Adrenal gland (tissue), 9 donors: ENCODE measurements at regions not wholly inside any gene's neighbourhood (a gene's known extent, or its start where the extent isn't known, plus 50 kb on each side); places are given as distances from the start of the nearest gene placed in this dataset.
"Not testable (repeated sequence)": the region's sequence is repeated elsewhere in the genome, so short reads cannot be mapped to it uniquely, and the experiment has no call there.

Source experiments
- DNase-seq, 7 donors: peaks; one replicate each; pipeline ENCODE4 v3.0.0-alpha.2; 2019 to 2020
- H3K27ac ChIP-seq, 5 donors: fragments of 200-600 bp; sonication (generic) in 4 of 5; 1 replicate in 3 of 5; 2 replicates in 2 of 5; pipeline versions ENCODE4 v1.5.1 to v1.8.0; 2016 to 2020; ENCODE audit warnings: mild to moderate bottlenecking in 1 of 5
- H3K27me3 ChIP-seq: fragments of 200-600 bp; 2 replicates; pipeline ENCODE4 v1.8.0; 2021
- H3K36me3 ChIP-seq, 2 donors: fragments of 200-600 bp; replicated peaks in 1 of 2; 1 replicate in 1 of 2; 2 replicates in 1 of 2; pipeline versions ENCODE4 v1.5.1 to v1.8.0; 2018 to 2022
- H3K4me1 ChIP-seq, 2 donors: fragments of 200-600 bp; replicated peaks in 1 of 2; 1 replicate in 1 of 2; 2 replicates in 1 of 2; pipeline versions ENCODE4 v1.5.1 to v1.8.0; 2018 to 2021
- H3K4me3 ChIP-seq, 4 donors: fragments of 200-600 bp; sonication (generic) in 3 of 4; one replicate each; pipeline ENCODE4 v1.5.1; 2016 to 2018
- H3K9me3 ChIP-seq, 3 donors: fragments of 200-600 bp; sonication (generic) in 1 of 3; replicated peaks in 1 of 3; 1 replicate in 2 of 3; 2 replicates in 1 of 3; pipeline versions ENCODE4 v1.5.1 to v1.8.0; 2016 to 2021
- CTCF ChIP-seq, 6 experiments: fragments of 450-650 bp in 4 of 6; fragments of 200-600 bp in 2 of 6; sonication (generic) in 1 of 6; IDR thresholded peaks; 1 replicate in 5 of 6; 2 replicates in 1 of 6; pipeline versions ENCODE4 v1.5.1 to v1.8.0; 2016 to 2021; ENCODE audit warnings: antibody characterized with exemption in 6 of 6, mild to moderate bottlenecking in 2 of 6, moderate library complexity in 1 of 6
- POLR2A ChIP-seq, 2 donors: fragments of 450-650 bp; IDR thresholded peaks; one replicate each; pipeline ENCODE4 v1.6.1; 2017; ENCODE audit warnings: antibody characterized with exemption in 2 of 2, mild to moderate bottlenecking in 2 of 2, moderate library complexity in 1 of 2
- WGBS, 4 donors: extraction: QIAGEN DNeasy Blood & Tissue Kit in 2 of 4; methylation state at CpG; one replicate each; pipeline versions ENCODE4 v1.1.5 to v1.1.7; 2013 to 2017; 5-methylcytosine and 5-hydroxymethylcytosine counted together
- intact Hi-C, 2 donors: fragments of 100-400 bp; cut with DNase I; formaldehyde crosslinking; loops; one replicate each; pipeline versions ENCODE4 v1.14.1 to v1.15.0; 2022 to 2023
- donor health status: healthy with polysubstance abuse.
- donor health status: Bipolar disorder and iron deficiency.
- donor health status: DM: yes; HTN: yes; CAD: no.
- donor health status: DM: no; HTN: no; CAD: no.
- donor health status: DM: no; HTN: no; CAD: no.

GRCh38 chr5:90221951-90222350, 187.6 kb downstream of the CETN3 start:
- Histone ChIP-seq H3K27ac (no peak overlapping the region), H3K4me1 (no peaks in the 10 kb centered on the region), H3K9me3 (no peaks in the 10 kb centered on the region), H3K27me3 (no peaks in the 10 kb centered on the region), H3K4me3 (no peak overlapping the region), H3K36me3 (no peaks in the 10 kb centered on the region)
- whole genome bisulfite sequencing, 4 donors: 60 to 75% (median 65%) methylated on average over 2 of the region's 2 CpGs
- no peak for TF ChIP-seq POLR2A (IDR thresholded peaks at IDR 0.05)
- TF ChIP-seq CTCF (IDR thresholded peaks at IDR 0.05): no peak
- intact Hi-C loops: no loop called here
- no peak for DNase-seq

GRCh38 chr5:90220554-90220953, 189.0 kb downstream of the CETN3 start:
- Histone ChIP-seq H3K27ac (no peak overlapping the region), H3K9me3 (no peaks in the 10 kb centered on the region), H3K36me3 (no peaks in the 10 kb centered on the region), H3K27me3 (no peaks in the 10 kb centered on the region), H3K4me1 (no peaks in the 10 kb centered on the region), H3K4me3 (no peak overlapping the region)
- intact Hi-C loops: no loop called here
- no peak for DNase-seq
- 80 to 89% (median 82%) methylated on average over 3 of the region's 3 CpGs for WGBS, 4 donors
- TF ChIP-seq CTCF (IDR thresholded peaks at IDR 0.05) (no peak), POLR2A (IDR thresholded peaks at IDR 0.05) (no peak)

GRCh38 chr5:90214991-90215390, 194.6 kb downstream of the CETN3 start:
- no peak overlapping the region for H3K27ac ChIP-seq
- H3K36me3 ChIP-seq: no peaks in the 10 kb centered on the region
- no peaks in the 10 kb centered on the region for H3K4me1 ChIP-seq
- H3K4me3 ChIP-seq: no peak overlapping the region
- DNase-seq: no peak
- H3K9me3 ChIP-seq: no peaks in the 10 kb centered on the region
- H3K27me3 ChIP-seq: no peaks in the 10 kb centered on the region
- TF ChIP-seq CTCF (IDR thresholded peaks at IDR 0.05) (no peak), POLR2A (IDR thresholded peaks at IDR 0.05) (no peak)
- intact Hi-C loops: no loop called here

- DNase-seq, H3K36me3 ChIP-seq, H3K27me3 ChIP-seq, H3K27ac ChIP-seq, H3K9me3 ChIP-seq, H3K4me3 ChIP-seq, intact Hi-C loops, H3K4me1 ChIP-seq: not testable (repeated sequence)
- 86 to 90% (median 88%) methylated on average over 22 to 25 of the region's 25 CpGs for WGBS, 4 donors
Measured at GRCh38 chr5:90208323-90208722, 201.2 kb downstream of the CETN3 start.

- no peaks in the 10 kb centered on the region for H3K4me1 ChIP-seq
- DNase-seq: no peak
- no peaks in the 10 kb centered on the region for H3K36me3 ChIP-seq
- TF ChIP-seq POLR2A (IDR thresholded peaks at IDR 0.05) (no peak), CTCF (IDR thresholded peaks at IDR 0.05) (no peak)
- WGBS, 4 donors: 42 to 49% (median 46%) methylated on average over 3 of the region's 3 CpGs
- no peak overlapping the region for H3K27ac ChIP-seq
- H3K27me3 ChIP-seq: no peaks in the 10 kb centered on the region
- intact Hi-C loops: no loop called here
- H3K9me3 ChIP-seq: peaks cover 0 to 4% (median 0%) of the 10 kb centered on the region in 3 donors
- H3K4me3 ChIP-seq: no peak overlapping the region
Measured at GRCh38 chr5:90201923-90202322, 207.6 kb downstream of the CETN3 start.
